Activated CD8-positive, alpha-beta memory T cell treated with anti-CD3 and anti-CD28 coated beads, Interleukin-2, amount 50 U/mL, for 1 hour (primary cell): ENCODE measurements at regions not wholly inside any gene's neighbourhood (a gene's known extent, or its start where the extent isn't known, plus 50 kb on each side); places are given as distances from the start of the nearest gene placed in this dataset.
"Not testable (repeated sequence)": the region's sequence is repeated elsewhere in the genome, so short reads cannot be mapped to it uniquely, and the experiment has no call there.

Experiments used
- DNase-seq: peaks from one replicate; pipeline ENCODE4 v3.0.0-alpha.2; 2020; ENCODE audit errors: extremely low read depth

GRCh38 chr3:87727783-87728182, 331.0 kb downstream of the CGGBP1 start:
- DNase-seq = no peak

- no peak for DNase-seq
Measured at GRCh38 chr3:87719060-87719459, 339.7 kb downstream of the CGGBP1 start.

GRCh38 chr3:87710511-87710910, 348.3 kb downstream of the CGGBP1 start:
- no peak for DNase-seq

- DNase-seq = no peak
Measured at GRCh38 chr3:87710028-87710427, 348.8 kb downstream of the CGGBP1 start.

- no peak for DNase-seq
Measured at GRCh38 chr3:87706176-87706575, 352.6 kb downstream of the CGGBP1 start.

GRCh38 chr3:87702600-87702999, 356.2 kb downstream of the CGGBP1 start:
- no peak for DNase-seq

GRCh38 chr3:87696124-87697013, 362.4 kb downstream of the CGGBP1 start:
- no peak for DNase-seq

GRCh38 chr3:87694678-87695077, 364.1 kb downstream of the CGGBP1 start:
- no peak for DNase-seq

- DNase-seq = no peak
Measured at GRCh38 chr3:87691109-87691508, 367.7 kb downstream of the CGGBP1 start.

- DNase-seq = not testable (repeated sequence)
Measured at GRCh38 chr3:87678984-87679660, 379.7 kb downstream of the CGGBP1 start.

- DNase-seq = no peak
Measured at GRCh38 chr3:87674397-87675161, 384.2 kb downstream of the CGGBP1 start.

GRCh38 chr3:87673132-87673531, 385.7 kb downstream of the CGGBP1 start:
- DNase-seq = no peak

GRCh38 chr3:87654184-87654583, 377.8 kb upstream of the POU1F1 start:
- no peak for DNase-seq

- not testable (repeated sequence) for DNase-seq
Measured at GRCh38 chr3:87653138-87653537, 376.8 kb upstream of the POU1F1 start.

- DNase-seq = no peak
Measured at GRCh38 chr3:87634426-87634825, 358.0 kb upstream of the POU1F1 start.

- DNase-seq = no peak
Measured at GRCh38 chr3:87627316-87627715, 350.9 kb upstream of the POU1F1 start.

- no peak for DNase-seq
Measured at GRCh38 chr3:87626546-87626945, 350.2 kb upstream of the POU1F1 start.

GRCh38 chr3:87625876-87626275, 349.5 kb upstream of the POU1F1 start:
- DNase-seq = no peak

GRCh38 chr3:87624860-87625259, 348.5 kb upstream of the POU1F1 start:
- DNase-seq = no peak

GRCh38 chr3:87621667-87622066, 345.3 kb upstream of the POU1F1 start:
- no peak for DNase-seq

GRCh38 chr3:87615506-87615905, 339.1 kb upstream of the POU1F1 start:
- no peak for DNase-seq

- DNase-seq = no peak
Measured at GRCh38 chr3:87614998-87615397, 338.6 kb upstream of the POU1F1 start.
